ENCODE measurements at regions not wholly inside any gene's neighbourhood (a gene's known extent, or its start where the extent isn't known, plus 50 kb on each side); places are given as distances from the start of the nearest gene placed in this dataset.

GRCh38 chr6:141026504-141026903 is 1106.2 kb upstream of the GJE1 start:
- TF ChIP-seq CTCF (IDR thresholded peaks at IDR 0.05; ENCODE audit: poor library complexity) = no peak
- no peak for TF ChIP-seq EZH2 (IDR thresholded peaks at IDR 0.05; ENCODE audit: borderline replicate concordance)

Measured in hepatocyte (in vitro differentiated cells).